Lung (tissue), 11 donors: ENCODE measurements at regions not wholly inside any gene's neighbourhood (a gene's known extent, or its start where the extent isn't known, plus 50 kb on each side); places are given as distances from the start of the nearest gene placed in this dataset.

Source experiments
- ATAC-seq: fragments of 200-7000 bp; cut with Tn5 transposase; one replicate; pipeline ENCODE4 v1.9.1; 2020; ENCODE audit warnings: moderate number of reproducible peaks; ENCODE audit not compliant: insufficient read depth, low FRiP score
- DNase-seq, 3 donors: peaks; one replicate each; pipeline ENCODE4 v3.0.0-alpha.2; 2013 to 2017
- H3K27ac ChIP-seq, 2 donors: one replicate each; pipeline ENCODE4 v1.5.1; 2013; ENCODE audit warnings: mild to moderate bottlenecking in 2 of 2, moderate library complexity in 2 of 2, control low read depth in 1 of 2, inconsistent platforms in 1 of 2, low read depth in 1 of 2, low read length in 1 of 2
- H3K27me3 ChIP-seq, 3 donors: one replicate each; pipeline ENCODE4 v1.5.1; 2013; ENCODE audit warnings: low read length in 2 of 3; ENCODE audit not compliant: control insufficient read depth in 3 of 3, insufficient read depth in 3 of 3
- H3K36me3 ChIP-seq, 4 donors: one replicate each; pipeline ENCODE4 v1.5.1; 2013; ENCODE audit warnings: low read length in 4 of 4, mild to moderate bottlenecking in 1 of 4, moderate library complexity in 1 of 4; ENCODE audit not compliant: control insufficient read depth in 4 of 4, insufficient read depth in 4 of 4
- H3K4me1 ChIP-seq, 5 donors: one replicate each; pipeline ENCODE4 v1.5.1; 2013; ENCODE audit warnings: low read length in 5 of 5, mild to moderate bottlenecking in 2 of 5, moderate library complexity in 1 of 5; ENCODE audit not compliant: control insufficient read depth in 5 of 5, insufficient read depth in 5 of 5
- H3K4me3 ChIP-seq: one replicate; pipeline ENCODE4 v1.5.1; 2013; ENCODE audit warnings: mild to moderate bottlenecking, control low read depth, moderate library complexity
- H3K9ac ChIP-seq, 2 donors: one replicate each; pipeline ENCODE4 v1.5.1; 2013; ENCODE audit warnings: low read length in 2 of 2, control low read depth in 1 of 2; ENCODE audit not compliant: insufficient read depth in 1 of 2
- H3K9me3 ChIP-seq, 4 donors: one replicate each; pipeline ENCODE4 v1.5.1; 2013; ENCODE audit warnings: low read length in 3 of 4, mild to moderate bottlenecking in 1 of 4, moderate library complexity in 1 of 4; ENCODE audit not compliant: control insufficient read depth in 4 of 4, insufficient read depth in 3 of 4
- WGBS, 2 donors: extraction: QIAGEN DNeasy Blood & Tissue Kit; methylation state at CpG; one replicate each; pipeline ENCODE4 v1.1.7; 2013; 5-methylcytosine and 5-hydroxymethylcytosine counted together
- TF ChIP-seq, protein P1 (sequence below): IDR thresholded peaks from 2 replicates; pipeline ENCODE4 v1.5.1; 2012; ENCODE audit warnings: mild to moderate bottlenecking; ENCODE audit errors: control extremely low read depth, extremely low read depth
- donor health status: control.
- donor health status: control.
- donor health status: Bipolar disorder and iron deficiency.
- donor health status: healthy.
- donor health status: DM: yes; HTN: yes; CAD: no.

DNA sequence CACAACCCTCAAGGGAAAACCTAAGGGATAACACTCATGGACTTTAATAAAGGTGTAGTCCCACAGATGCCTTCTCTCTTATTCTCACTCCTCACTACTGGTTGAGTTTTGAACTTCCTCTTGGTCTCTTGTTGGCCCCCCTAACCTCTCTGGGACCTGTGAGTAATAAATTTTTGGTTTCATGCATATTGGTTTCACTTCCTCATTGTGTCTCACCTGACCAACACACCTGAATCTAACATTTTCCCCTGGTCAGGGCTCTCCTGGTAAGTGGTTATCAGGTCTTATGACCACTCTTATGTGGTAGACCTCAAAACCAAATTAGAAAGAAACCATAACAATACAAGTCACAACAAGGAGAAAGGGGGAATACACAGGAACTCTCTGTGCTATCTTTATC lies 60.5 kb upstream of the PRMT6 start:
- no peak for ATAC-seq
- TF ChIP-seq, protein P1, sequence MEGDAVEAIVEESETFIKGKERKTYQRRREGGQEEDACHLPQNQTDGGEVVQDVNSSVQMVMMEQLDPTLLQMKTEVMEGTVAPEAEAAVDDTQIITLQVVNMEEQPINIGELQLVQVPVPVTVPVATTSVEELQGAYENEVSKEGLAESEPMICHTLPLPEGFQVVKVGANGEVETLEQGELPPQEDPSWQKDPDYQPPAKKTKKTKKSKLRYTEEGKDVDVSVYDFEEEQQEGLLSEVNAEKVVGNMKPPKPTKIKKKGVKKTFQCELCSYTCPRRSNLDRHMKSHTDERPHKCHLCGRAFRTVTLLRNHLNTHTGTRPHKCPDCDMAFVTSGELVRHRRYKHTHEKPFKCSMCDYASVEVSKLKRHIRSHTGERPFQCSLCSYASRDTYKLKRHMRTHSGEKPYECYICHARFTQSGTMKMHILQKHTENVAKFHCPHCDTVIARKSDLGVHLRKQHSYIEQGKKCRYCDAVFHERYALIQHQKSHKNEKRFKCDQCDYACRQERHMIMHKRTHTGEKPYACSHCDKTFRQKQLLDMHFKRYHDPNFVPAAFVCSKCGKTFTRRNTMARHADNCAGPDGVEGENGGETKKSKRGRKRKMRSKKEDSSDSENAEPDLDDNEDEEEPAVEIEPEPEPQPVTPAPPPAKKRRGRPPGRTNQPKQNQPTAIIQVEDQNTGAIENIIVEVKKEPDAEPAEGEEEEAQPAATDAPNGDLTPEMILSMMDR: no peak

DNA sequence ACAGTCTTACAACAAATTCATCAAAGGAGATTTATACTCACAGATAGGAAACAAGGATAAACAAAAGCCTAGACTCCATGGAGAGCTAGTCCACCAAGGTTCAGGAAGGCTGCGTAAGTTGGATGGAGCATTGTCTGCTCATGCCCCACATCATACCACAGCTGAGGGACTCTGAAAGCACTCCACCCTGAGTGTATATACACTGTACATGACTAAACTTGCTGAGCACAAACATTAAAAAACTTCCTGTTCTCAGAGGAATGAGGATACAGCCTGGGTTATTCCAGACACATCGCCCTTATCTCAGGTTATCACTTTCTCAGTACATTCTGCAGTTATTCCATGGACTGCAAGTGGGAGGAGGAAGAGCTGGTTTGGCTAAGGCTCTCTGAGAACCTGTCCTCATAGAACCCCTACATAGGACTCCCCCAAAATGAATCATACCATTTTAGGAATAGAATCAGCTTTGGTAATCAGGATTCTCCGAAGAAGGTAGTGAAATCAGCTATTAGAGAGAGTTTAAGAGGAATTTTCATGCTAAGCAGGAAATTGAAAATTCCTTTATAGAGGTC lies 58.0 kb upstream of the PRMT6 start:
- WGBS, 2 donors: 78 to 84% methylated on average over 3 of the region's 3 CpGs
- DNase-seq (no peak), ATAC-seq (no peak)
- Histone ChIP-seq H3K9ac (no peak overlapping the region), H3K4me3 (no peak overlapping the region), H3K27me3 (no peaks in the 10 kb centered on the region), H3K27ac (no peak overlapping the region), H3K4me1 (peaks cover 0 to 3% (median 0%) of the 10 kb centered on the region in 5 donors), H3K36me3 (no peaks in the 10 kb centered on the region), H3K9me3 (peaks cover 0 to 3% (median 0%) of the 10 kb centered on the region in 4 donors)
- TF ChIP-seq, protein P1: no peak

More for the DNA sequence above, 60.5 kb upstream of the PRMT6 start:
- no peaks in the 10 kb centered on the region for H3K27me3 ChIP-seq
- H3K9me3 ChIP-seq: peaks cover 0 to 3% (median 0%) of the 10 kb centered on the region in 4 donors
- no peak overlapping the region for H3K9ac ChIP-seq
- no peak overlapping the region for H3K27ac ChIP-seq
- H3K36me3 ChIP-seq: no peaks in the 10 kb centered on the region
- no peak for DNase-seq
- peaks cover 0 to 3% (median 0%) of the 10 kb centered on the region in 5 donors for H3K4me1 ChIP-seq
- H3K4me3 ChIP-seq: no peak overlapping the region

DNA sequence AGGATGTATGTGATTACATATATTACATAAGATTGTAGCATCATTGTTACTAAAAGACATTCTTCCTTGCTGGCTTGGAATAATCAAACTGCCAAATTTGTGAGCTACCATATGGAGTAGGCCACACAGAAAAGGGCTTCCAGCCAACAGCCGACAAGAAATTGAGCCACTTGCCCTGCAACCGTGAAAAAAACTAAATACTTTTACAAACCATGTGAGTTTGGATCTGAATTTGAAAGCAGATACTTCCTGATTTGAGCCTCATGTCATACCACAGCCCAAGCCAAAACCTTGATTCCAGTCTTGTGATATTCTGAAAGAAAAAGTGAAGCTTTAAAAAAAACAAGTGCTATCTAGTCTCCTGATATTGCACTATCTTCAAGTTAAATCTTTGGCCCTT lies 55.6 kb upstream of the PRMT6 start:
- H3K9me3 ChIP-seq: peaks cover 0 to 2% (median 0%) of the 10 kb centered on the region in 4 donors
- H3K27ac ChIP-seq: no peak overlapping the region
- TF ChIP-seq, protein P1: no peak
- 59 to 78% methylated on average over 2 of the region's 2 CpGs for WGBS, 2 donors
- no peaks in the 10 kb centered on the region for H3K36me3 ChIP-seq
- no peak overlapping the region for H3K9ac ChIP-seq
- no peak overlapping the region for H3K4me3 ChIP-seq
- ATAC-seq (no peak), DNase-seq (peak; percentile 45 to 74 (median 64))
- H3K27me3 ChIP-seq: no peaks in the 10 kb centered on the region
- H3K4me1 ChIP-seq: peaks cover 0 to 3% (median 0%) of the 10 kb centered on the region in 5 donors

DNA sequence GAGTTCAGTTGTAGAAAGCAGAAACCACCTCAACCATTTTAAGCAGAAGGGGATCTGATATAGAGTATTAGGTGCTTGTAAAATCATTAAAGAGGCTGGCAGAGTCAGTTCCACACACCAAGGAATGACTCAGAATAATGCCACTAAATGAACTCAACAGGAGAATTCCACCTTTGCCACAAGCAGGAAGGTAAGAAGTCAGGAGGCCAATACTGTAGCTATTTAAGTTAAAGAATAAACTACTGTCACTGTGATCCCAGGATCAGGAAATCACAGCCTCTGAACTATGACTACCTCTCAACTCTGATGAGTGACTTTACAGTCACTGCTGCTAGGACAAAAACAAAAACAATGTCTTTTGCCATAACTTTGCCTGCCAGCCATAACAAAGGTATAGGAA lies 52.5 kb upstream of the PRMT6 start:
- TF ChIP-seq, protein P1: no peak
- H3K4me3 ChIP-seq: no peak overlapping the region
- no peak for ATAC-seq

More for the DNA sequence above, 52.5 kb upstream of the PRMT6 start:
- no peak for DNase-seq
- Histone ChIP-seq H3K27ac (no peak overlapping the region), H3K9me3 (no peaks in the 10 kb centered on the region), H3K27me3 (no peaks in the 10 kb centered on the region), H3K9ac (no peak overlapping the region), H3K36me3 (no peaks in the 10 kb centered on the region), H3K4me1 (peaks cover 0 to 3% (median 0%) of the 10 kb centered on the region in 5 donors)
